SK-N-SH treated with all-trans-retinoic acid at 6 μM for 48 hours (cell line): ENCODE measurements at regions not wholly inside any gene's neighbourhood (a gene's known extent, or its start where the extent isn't known, plus 50 kb on each side); places are given as distances from the start of the nearest gene placed in this dataset.

Experiments used
- RARB ChIP-seq: fragments of 250-450 bp; sonication (Bioruptor Pico); IDR thresholded peaks from 2 replicates; pipeline ENCODE4 v1.8.0; 2021; ENCODE audit warnings: mild to moderate bottlenecking, moderate library complexity
- ZFP3 ChIP-seq: fragments of 250-450 bp; sonication (Bioruptor Pico); IDR thresholded peaks from 2 replicates; pipeline ENCODE4 v1.5.0; 2020; ENCODE audit warnings: mild to moderate bottlenecking, moderate library complexity
- ZFP30 ChIP-seq: fragments of 450-650 bp; formaldehyde crosslinking; IDR thresholded peaks from 2 replicates; pipeline ENCODE4 v1.5.0; 2022; ENCODE audit warnings: mild to moderate bottlenecking, moderate library complexity
- TF ChIP-seq, protein P1 (sequence below): fragments of 250-450 bp; sonication (Bioruptor Pico); IDR thresholded peaks from 2 replicates; pipeline ENCODE4 v1.8.0; 2020; ENCODE audit warnings: mild to moderate bottlenecking, moderate library complexity, borderline replicate concordance

DNA sequence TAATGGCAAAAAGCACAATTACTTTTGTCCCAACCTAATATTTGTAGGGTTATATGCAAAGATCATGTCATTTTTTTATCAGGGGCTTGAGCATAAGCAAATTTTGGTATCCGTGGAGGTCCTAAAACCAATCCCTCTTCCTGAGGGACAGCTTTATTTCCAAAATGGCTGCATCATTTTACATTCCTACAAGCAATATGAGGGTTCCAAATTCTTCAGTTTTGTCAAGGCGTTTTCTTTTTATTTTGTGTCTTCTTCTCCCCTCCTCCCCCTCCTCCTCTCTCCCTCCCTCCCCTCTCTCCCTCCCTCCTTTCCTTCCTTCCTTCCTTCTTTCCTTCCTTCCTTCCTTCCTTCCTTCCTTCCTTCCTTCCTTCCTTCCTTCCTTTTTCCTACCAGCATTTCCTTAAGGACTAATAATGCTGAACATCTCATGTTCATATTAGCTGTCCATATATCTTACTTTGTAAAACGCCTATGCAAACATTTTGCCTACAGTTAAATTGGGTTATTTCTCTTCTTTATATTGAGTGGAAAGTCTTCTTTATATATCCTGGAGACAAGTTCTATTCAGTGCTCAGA lies 881.8 kb downstream of the DCDC2C start:
- TF ChIP-seq, protein P1, sequence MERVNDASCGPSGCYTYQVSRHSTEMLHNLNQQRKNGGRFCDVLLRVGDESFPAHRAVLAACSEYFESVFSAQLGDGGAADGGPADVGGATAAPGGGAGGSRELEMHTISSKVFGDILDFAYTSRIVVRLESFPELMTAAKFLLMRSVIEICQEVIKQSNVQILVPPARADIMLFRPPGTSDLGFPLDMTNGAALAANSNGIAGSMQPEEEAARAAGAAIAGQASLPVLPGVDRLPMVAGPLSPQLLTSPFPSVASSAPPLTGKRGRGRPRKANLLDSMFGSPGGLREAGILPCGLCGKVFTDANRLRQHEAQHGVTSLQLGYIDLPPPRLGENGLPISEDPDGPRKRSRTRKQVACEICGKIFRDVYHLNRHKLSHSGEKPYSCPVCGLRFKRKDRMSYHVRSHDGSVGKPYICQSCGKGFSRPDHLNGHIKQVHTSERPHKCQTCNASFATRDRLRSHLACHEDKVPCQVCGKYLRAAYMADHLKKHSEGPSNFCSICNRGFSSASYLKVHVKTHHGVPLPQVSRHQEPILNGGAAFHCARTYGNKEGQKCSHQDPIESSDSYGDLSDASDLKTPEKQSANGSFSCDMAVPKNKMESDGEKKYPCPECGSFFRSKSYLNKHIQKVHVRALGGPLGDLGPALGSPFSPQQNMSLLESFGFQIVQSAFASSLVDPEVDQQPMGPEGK (CRISPR knock-in tag) = no peak
- TF ChIP-seq ZFP3 (CRISPR knock-in tag) (no peak), RARB (CRISPR knock-in tag) (no peak), ZFP30 (CRISPR knock-in tag) (no peak)
